GM23338 (cell line): ENCODE measurements at regions not wholly inside any gene's neighbourhood (a gene's known extent, or its start where the extent isn't known, plus 50 kb on each side); places are given as distances from the start of the nearest gene placed in this dataset.

Experiments used
- ATAC-seq: fragments of 200-7000 bp; cut with Tn5 transposase; 3 replicates; pipeline ENCODE4 v1.9.1; 2020
- DNase-seq: peaks from one replicate; pipeline ENCODE4 v3.0.0-alpha.2; 2015; ENCODE audit warnings: low spot score
- H2AFZ ChIP-seq: fragments of 200-600 bp; sonication (generic); 2 replicates; pipeline ENCODE4 v1.8.0; 2016; ENCODE audit warnings: antibody characterized with exemption, mild to moderate bottlenecking, moderate library complexity
- H3F3A ChIP-seq: fragments of 200-600 bp; sonication (generic); replicated peaks from 2 replicates; pipeline ENCODE4 v1.8.0; 2017; ENCODE audit warnings: antibody characterized with exemption, mixed run types, low read depth
- H3K27ac ChIP-seq: fragments of 200-600 bp; sonication (generic); 2 replicates; pipeline ENCODE4 v1.6.1; 2016; ENCODE audit warnings: low read depth
- H3K27me3 ChIP-seq: fragments of 200-600 bp; sonication (generic); 2 replicates; pipeline ENCODE4 v1.8.0; 2016; ENCODE audit warnings: mild to moderate bottlenecking, mixed run types, moderate library complexity; ENCODE audit not compliant: insufficient read depth
- H3K36me3 ChIP-seq: fragments of 200-600 bp; sonication (generic); 2 replicates; pipeline ENCODE4 v1.8.0; 2016; ENCODE audit warnings: mild to moderate bottlenecking; ENCODE audit not compliant: insufficient read depth
- H3K4me1 ChIP-seq: fragments of 200-600 bp; sonication (generic); 2 replicates; pipeline ENCODE4 v1.8.0; 2016; ENCODE audit warnings: mild to moderate bottlenecking, moderate library complexity; ENCODE audit not compliant: insufficient read depth
- H3K4me2 ChIP-seq: fragments of 200-600 bp; sonication (generic); 2 replicates; pipeline ENCODE4 v1.7.1; 2017; ENCODE audit warnings: mixed run types
- H3K4me3 ChIP-seq: fragments of 200-600 bp; sonication (generic); 2 replicates; pipeline ENCODE4 v1.6.1; 2016; ENCODE audit warnings: mixed run types
- H3K79me2 ChIP-seq: fragments of 200-600 bp; sonication (generic); replicated peaks from 2 replicates; pipeline ENCODE4 v1.8.0; 2017; ENCODE audit warnings: mild to moderate bottlenecking; ENCODE audit not compliant: insufficient read depth
- H3K9me2 ChIP-seq: fragments of 200-600 bp; sonication (generic); 2 replicates; pipeline ENCODE4 v1.8.0; 2017; ENCODE audit not compliant: insufficient read depth
- H4K20me1 ChIP-seq: fragments of 200-600 bp; sonication (generic); replicated peaks from 2 replicates; pipeline ENCODE4 v1.8.0; 2017; ENCODE audit warnings: mild to moderate bottlenecking; ENCODE audit not compliant: insufficient read depth
- H3K27ac Mint-ChIP-seq: 2 replicates; pipeline ENCODE4 v1.8.0; 2020; ENCODE audit warnings: inconsistent platforms, mild to moderate bottlenecking, moderate library complexity, mixed read lengths
- H3K27me3 Mint-ChIP-seq: 3 replicates; pipeline ENCODE4 v1.8.0; 2022; ENCODE audit warnings: low read depth, mild to moderate bottlenecking, moderate library complexity, mixed read lengths, inconsistent platforms; ENCODE audit not compliant: insufficient read depth, poor library complexity
- H3K36me3 Mint-ChIP-seq: 3 replicates; pipeline ENCODE4 v1.8.0; 2021; ENCODE audit warnings: low read depth, mild to moderate bottlenecking, inconsistent platforms, moderate library complexity, mixed read lengths
- H3K4me1 Mint-ChIP-seq: 3 replicates; pipeline ENCODE4 v1.8.0; 2020; ENCODE audit warnings: mild to moderate bottlenecking, inconsistent platforms, mixed read lengths
- H3K4me3 Mint-ChIP-seq: 3 replicates; pipeline ENCODE4 v1.8.0; 2021; ENCODE audit warnings: moderate library complexity, mild to moderate bottlenecking, inconsistent platforms, mixed read lengths
- H3K9me3 Mint-ChIP-seq: 3 replicates; pipeline ENCODE4 v1.8.0; 2020; ENCODE audit warnings: moderate library complexity, mild to moderate bottlenecking, inconsistent platforms, mixed read lengths
- ETS1 ChIP-seq: IDR thresholded peaks from 2 replicates; pipeline ENCODE4 v1.6.1; 2016; ENCODE audit warnings: antibody characterized with exemption
- EZH2 ChIP-seq: fragments of 200-600 bp; sonication (generic); IDR thresholded peaks from one replicate; pipeline ENCODE4 v1.8.0; 2017; ENCODE audit warnings: antibody characterized with exemption, mild to moderate bottlenecking, low read depth; ENCODE audit not compliant: unreplicated experiment
- EZH2phosphoT487 ChIP-seq: fragments of 200-600 bp; sonication (generic); IDR thresholded peaks from one replicate; pipeline ENCODE4 v1.8.1; 2018; ENCODE audit warnings: antibody characterized with exemption; ENCODE audit not compliant: unreplicated experiment
- JUNB ChIP-seq: IDR thresholded peaks from one replicate; pipeline ENCODE4 v1.6.1; 2016; ENCODE audit warnings: antibody characterized with exemption; ENCODE audit not compliant: unreplicated experiment
- POLR2AphosphoS5 ChIP-seq: IDR thresholded peaks from 2 replicates; pipeline ENCODE4 v1.6.1; 2016; ENCODE audit warnings: antibody characterized with exemption, low read depth
- STAT1 ChIP-seq: IDR thresholded peaks from one replicate; pipeline ENCODE4 v1.6.1; 2016; ENCODE audit warnings: antibody characterized with exemption; ENCODE audit not compliant: unreplicated experiment
- ZNF114 ChIP-seq: fragments of 250-450 bp; sonication (Bioruptor Pico); IDR thresholded peaks from 2 replicates; pipeline ENCODE4 v1.5.0; 2020; ENCODE audit warnings: mild to moderate bottlenecking, moderate library complexity
- TF ChIP-seq, protein P1 (sequence below), 2 experiments: fragments of 200-600 bp in 1 of 2; sonication (generic) in 1 of 2; conservative IDR thresholded peaks; 2 replicates each; pipeline versions ENCODE4 v1.5.1 to v1.6.1; 2016 to 2017; ENCODE audit warnings: antibody characterized with exemption in 2 of 2, low read depth in 2 of 2, mild to moderate bottlenecking in 2 of 2, moderate library complexity in 1 of 2

DNA sequence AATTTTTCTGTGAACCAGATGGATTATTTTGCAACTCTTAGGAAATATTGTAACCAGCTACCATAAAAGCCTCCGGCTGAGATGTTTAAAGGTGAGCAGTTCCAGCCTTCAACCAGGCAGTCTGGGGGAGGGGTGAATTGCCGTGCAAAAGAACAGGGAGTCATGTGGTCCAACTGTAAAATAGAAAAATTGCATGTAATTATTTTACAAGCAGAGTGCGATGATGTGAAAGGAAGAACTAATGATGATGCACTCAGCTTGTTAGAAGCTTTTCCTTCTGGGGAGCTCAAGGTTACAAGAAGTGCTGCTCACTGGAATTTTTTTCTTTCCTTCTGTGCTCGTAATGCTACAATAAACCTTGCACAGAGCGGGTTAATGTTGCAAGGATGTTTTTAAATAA lies 188.7 kb upstream of the ITGA1 start:
- Mint-ChIP-seq H3K27me3 (no peaks in the 10 kb centered on the region), H3K4me3 (no peak overlapping the region), H3K9me3 (peaks cover 5% of the 10 kb centered on the region; the same call in 1 of the 3 replicates), H3K27ac (no peak overlapping the region), H3K4me1 (peaks cover 5% of the 10 kb centered on the region; the same call in 2 of the 3 replicates), H3K36me3 (no peaks in the 10 kb centered on the region)
- Histone ChIP-seq H3K4me2 (no peak overlapping the region), H3K36me3 (no peaks in the 10 kb centered on the region), H2AFZ (no peak overlapping the region), H3K79me2 (no peaks in the 10 kb centered on the region), H4K20me1 (no peaks in the 10 kb centered on the region), H3K9me2 (0 out of 2 replicates have a peak, but pooled peaks cover 9% of the 10 kb centered on the region), H3F3A (no peaks in the 10 kb centered on the region), H3K27ac (no peak overlapping the region), H3K4me1 (no peaks in the 10 kb centered on the region), H3K4me3 (no peak overlapping the region), H3K27me3 (no peaks in the 10 kb centered on the region)
- DNase-seq (no peak), ATAC-seq (no peak)
- TF ChIP-seq EZH2phosphoT487 (no peak), ETS1 (no peak)

DNA sequence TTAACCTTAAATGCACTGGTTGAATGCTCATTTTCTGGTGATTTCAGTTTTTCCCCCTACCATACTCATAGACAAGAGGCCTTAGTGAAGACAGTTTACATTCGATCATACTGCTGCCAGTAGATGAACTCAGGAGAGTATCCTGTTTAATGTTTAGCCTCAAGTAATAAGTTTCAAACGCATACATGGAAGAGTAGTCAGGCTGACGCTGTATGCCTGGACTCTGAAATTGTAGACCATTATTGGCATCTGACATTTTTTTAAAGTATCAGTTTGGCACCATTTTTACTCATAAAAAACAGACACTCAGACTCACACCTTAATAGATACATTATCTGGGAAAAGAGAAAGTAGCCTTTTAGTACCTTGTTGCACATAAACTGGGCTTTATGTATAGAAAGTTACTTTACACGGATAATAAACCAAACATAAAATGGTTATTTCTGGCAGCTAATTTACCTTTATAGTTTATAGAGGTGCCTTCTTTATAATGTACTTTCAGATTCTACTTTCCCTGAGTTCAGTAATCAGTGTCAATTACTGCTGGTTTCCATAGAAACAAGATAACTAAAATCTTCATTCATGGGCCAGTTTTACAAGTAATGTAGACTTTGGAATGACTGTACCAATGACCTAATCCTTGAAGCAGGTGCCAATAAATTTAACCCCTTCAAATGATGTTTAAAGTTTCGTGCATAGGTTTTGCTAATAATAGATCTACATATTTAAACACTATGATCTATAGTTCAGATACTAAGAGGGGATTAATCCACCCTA lies 183.8 kb upstream of the ITGA1 start:
- no peak overlapping the region for H3K4me3 ChIP-seq
- no peaks in the 10 kb centered on the region for H3K4me1 ChIP-seq
- H3K79me2 ChIP-seq = no peaks in the 10 kb centered on the region
- Mint-ChIP-seq H3K27me3 (no peaks in the 10 kb centered on the region), H3K9me3 (no peaks in the 10 kb centered on the region), H3K4me3 (no peak overlapping the region), H3K36me3 (no peaks in the 10 kb centered on the region), H3K4me1 (peaks cover 5% of the 10 kb centered on the region; the same call in 2 of the 3 replicates), H3K27ac (no peak overlapping the region)
- H2AFZ ChIP-seq = no peak overlapping the region
- H3F3A ChIP-seq = no peaks in the 10 kb centered on the region
- no peaks in the 10 kb centered on the region for H3K9me2 ChIP-seq
- no peaks in the 10 kb centered on the region for H3K27me3 ChIP-seq
- no peaks in the 10 kb centered on the region for H3K36me3 ChIP-seq
- H3K27ac ChIP-seq = no peak overlapping the region
- ATAC-seq (no peak), DNase-seq (no peak)
- no peak overlapping the region for H3K4me2 ChIP-seq
- no peaks in the 10 kb centered on the region for H4K20me1 ChIP-seq
- TF ChIP-seq ZNF114 (CRISPR knock-in tag) = no peak
- no peak for TF ChIP-seq EZH2
- no peak for TF ChIP-seq POLR2AphosphoS5
- no peak for TF ChIP-seq STAT1

GRCh38 chr5:52605317-52606313 lies 182.1 kb upstream of the ITGA1 start:
- Histone ChIP-seq H3K27me3 (no peaks in the 10 kb centered on the region), H3K79me2 (no peaks in the 10 kb centered on the region), H3K9me2 (no peaks in the 10 kb centered on the region), H3K4me3 (no peak overlapping the region), H3K27ac (no peak overlapping the region), H3K4me2 (no peak overlapping the region), H3K36me3 (no peaks in the 10 kb centered on the region), H2AFZ (peak overlapping the region; percentile 58; the same call in 1 of the 2 replicates), H3F3A (no peaks in the 10 kb centered on the region), H3K4me1 (no peaks in the 10 kb centered on the region), H4K20me1 (no peaks in the 10 kb centered on the region)
- ATAC-seq (no peak), DNase-seq (no peak)
- no peak for TF ChIP-seq EZH2phosphoT487
- no peak for TF ChIP-seq JUNB
- no peak for TF ChIP-seq EZH2
- TF ChIP-seq, protein P1, sequence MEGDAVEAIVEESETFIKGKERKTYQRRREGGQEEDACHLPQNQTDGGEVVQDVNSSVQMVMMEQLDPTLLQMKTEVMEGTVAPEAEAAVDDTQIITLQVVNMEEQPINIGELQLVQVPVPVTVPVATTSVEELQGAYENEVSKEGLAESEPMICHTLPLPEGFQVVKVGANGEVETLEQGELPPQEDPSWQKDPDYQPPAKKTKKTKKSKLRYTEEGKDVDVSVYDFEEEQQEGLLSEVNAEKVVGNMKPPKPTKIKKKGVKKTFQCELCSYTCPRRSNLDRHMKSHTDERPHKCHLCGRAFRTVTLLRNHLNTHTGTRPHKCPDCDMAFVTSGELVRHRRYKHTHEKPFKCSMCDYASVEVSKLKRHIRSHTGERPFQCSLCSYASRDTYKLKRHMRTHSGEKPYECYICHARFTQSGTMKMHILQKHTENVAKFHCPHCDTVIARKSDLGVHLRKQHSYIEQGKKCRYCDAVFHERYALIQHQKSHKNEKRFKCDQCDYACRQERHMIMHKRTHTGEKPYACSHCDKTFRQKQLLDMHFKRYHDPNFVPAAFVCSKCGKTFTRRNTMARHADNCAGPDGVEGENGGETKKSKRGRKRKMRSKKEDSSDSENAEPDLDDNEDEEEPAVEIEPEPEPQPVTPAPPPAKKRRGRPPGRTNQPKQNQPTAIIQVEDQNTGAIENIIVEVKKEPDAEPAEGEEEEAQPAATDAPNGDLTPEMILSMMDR (conservative IDR thresholded peaks at IDR 0.05; ENCODE audit: low read depth in 2 of 2) = no peak
- Mint-ChIP-seq H3K27me3 (no peaks in the 10 kb centered on the region), H3K4me3 (no peak overlapping the region), H3K27ac (no peak overlapping the region; the same call in 1 of the 2 replicates), H3K36me3 (no peaks in the 10 kb centered on the region), H3K4me1 (no peaks in the 10 kb centered on the region), H3K9me3 (no peaks in the 10 kb centered on the region)
